ENCODE measurements at regions not wholly inside any gene's neighbourhood (a gene's known extent, or its start where the extent isn't known, plus 50 kb on each side); places are given as distances from the start of the nearest gene placed in this dataset.

GRCh38 chr4:22336822-22337221, 179.0 kb downstream of the ADGRA3 start:
- DNase-seq = no peak

GRCh38 chr4:22334155-22334554, 181.7 kb downstream of the ADGRA3 start:
- no peak for DNase-seq

- no peak for DNase-seq
These were observed 191.4 kb downstream of the ADGRA3 start for GRCh38 chr4:22324422-22324821.

- DNase-seq = no peak
These were observed 192.2 kb downstream of the ADGRA3 start for GRCh38 chr4:22323691-22324090.

- DNase-seq = no peak
These were observed 192.9 kb downstream of the ADGRA3 start for GRCh38 chr4:22322996-22323395.

- DNase-seq = no peak
These were observed 200.2 kb downstream of the ADGRA3 start for GRCh38 chr4:22315628-22316027.

- DNase-seq = no peak
These were observed 201.9 kb downstream of the ADGRA3 start for GRCh38 chr4:22313976-22314375.

GRCh38 chr4:22312113-22312512, 203.8 kb downstream of the ADGRA3 start:
- DNase-seq = no peak

GRCh38 chr4:22301253-22301652, 214.6 kb downstream of the ADGRA3 start:
- DNase-seq = no peak

- peak; percentile 34 for DNase-seq
These were observed 216.2 kb downstream of the ADGRA3 start for GRCh38 chr4:22299678-22300077.

- DNase-seq = no peak
These were observed 228.2 kb downstream of the ADGRA3 start for GRCh38 chr4:22287631-22288030.

GRCh38 chr4:22268350-22269025, 247.4 kb downstream of the ADGRA3 start:
- DNase-seq = no peak

GRCh38 chr4:22264261-22264660, 251.6 kb downstream of the ADGRA3 start:
- no peak for DNase-seq

GRCh38 chr4:22253431-22253830, 262.4 kb downstream of the ADGRA3 start:
- DNase-seq = no peak

- no peak for DNase-seq
These were observed 269.0 kb downstream of the ADGRA3 start for GRCh38 chr4:22246847-22247246.

GRCh38 chr4:22245294-22245693, 270.6 kb downstream of the ADGRA3 start:
- DNase-seq = no peak

GRCh38 chr4:22241415-22241814, 274.5 kb downstream of the ADGRA3 start:
- DNase-seq = no peak

- DNase-seq = no peak
These were observed 275.1 kb downstream of the ADGRA3 start for GRCh38 chr4:22240814-22241213.

- DNase-seq = no peak
These were observed 277.1 kb downstream of the ADGRA3 start for GRCh38 chr4:22238742-22239141.

- no peak for DNase-seq
These were observed 277.9 kb downstream of the ADGRA3 start for GRCh38 chr4:22237846-22238494.

GRCh38 chr4:22237155-22237751, 278.6 kb downstream of the ADGRA3 start:
- DNase-seq = no peak

GRCh38 chr4:22235698-22236097, 280.2 kb downstream of the ADGRA3 start:
- DNase-seq = no peak

GRCh38 chr4:22233230-22233629, 282.6 kb downstream of the ADGRA3 start:
- DNase-seq = no peak

- no peak for DNase-seq
These were observed 272.4 kb upstream of the KCNIP4 start for GRCh38 chr4:22220965-22221364.

Data from NCI-H1105 (cell line).